Mesendoderm (in vitro differentiated cells): ENCODE measurements at regions not wholly inside any gene's neighbourhood (a gene's known extent, or its start where the extent isn't known, plus 50 kb on each side); places are given as distances from the start of the nearest gene placed in this dataset.

Experiments
- DNase-seq: peaks from one replicate; pipeline ENCODE4 v3.0.0; 2013
- H2AK5ac ChIP-seq: 2 replicates; pipeline ENCODE4 v1.6.1; 2013; ENCODE audit warnings: low read length, inconsistent platforms
- H2BK120ac ChIP-seq: 2 replicates; pipeline ENCODE4 v1.6.1; 2013; ENCODE audit warnings: low read depth, mild to moderate bottlenecking, low read length, moderate library complexity, mixed read lengths
- H2BK15ac ChIP-seq: replicated peaks from 2 replicates; pipeline ENCODE4 v1.6.1; 2013; ENCODE audit warnings: low read depth, mild to moderate bottlenecking, moderate library complexity
- H2BK5ac ChIP-seq: 2 replicates; pipeline ENCODE4 v1.6.1; 2013; ENCODE audit warnings: low read length, inconsistent platforms
- H3K18ac ChIP-seq: 2 replicates; pipeline ENCODE4 v1.6.1; 2013; ENCODE audit warnings: mild to moderate bottlenecking, low read length, mixed read lengths
- H3K23ac ChIP-seq: one replicate; pipeline ENCODE4 v1.6.1; 2013; ENCODE audit warnings: low read length
- H3K27ac ChIP-seq: 2 replicates; pipeline ENCODE4 v1.5.1; 2013; ENCODE audit warnings: low read depth, mild to moderate bottlenecking, inconsistent platforms, low read length, moderate library complexity
- H3K27me3 ChIP-seq: 2 replicates; pipeline ENCODE4 v1.6.1; 2013; ENCODE audit warnings: low read length, control low read depth, mild to moderate bottlenecking, inconsistent platforms; ENCODE audit not compliant: insufficient read depth, poor library complexity
- H3K36me3 ChIP-seq: 2 replicates; pipeline ENCODE4 v1.6.1; 2013; ENCODE audit warnings: low read length, inconsistent platforms; ENCODE audit not compliant: control insufficient read depth, insufficient read depth
- H3K4ac ChIP-seq: one replicate; pipeline ENCODE4 v1.6.1; 2013; ENCODE audit warnings: low read depth, mild to moderate bottlenecking, low read length, moderate library complexity
- H3K4me1 ChIP-seq: 2 replicates; pipeline ENCODE4 v1.6.1; 2013; ENCODE audit warnings: low read depth, low read length, inconsistent platforms; ENCODE audit not compliant: control insufficient read depth
- H3K4me2 ChIP-seq: 2 replicates; pipeline ENCODE4 v1.6.1; 2013; ENCODE audit warnings: low read length
- H3K4me3 ChIP-seq: 2 replicates; pipeline ENCODE4 v1.5.1; 2013; ENCODE audit warnings: mild to moderate bottlenecking, low read length
- H3K56ac ChIP-seq: one replicate; pipeline ENCODE4 v1.6.1; 2013; ENCODE audit warnings: low read length
- H3K79me1 ChIP-seq: 2 replicates; pipeline ENCODE4 v1.6.1; 2013; ENCODE audit warnings: low read length, inconsistent platforms
- H3K79me2 ChIP-seq: 2 replicates; pipeline ENCODE4 v1.6.1; 2013; ENCODE audit warnings: mild to moderate bottlenecking, low read length; ENCODE audit not compliant: control insufficient read depth, insufficient read depth
- H3K9ac ChIP-seq: 2 replicates; pipeline ENCODE4 v1.6.1; 2013; ENCODE audit warnings: low read length, inconsistent platforms
- H4K5ac ChIP-seq: one replicate; pipeline ENCODE4 v1.6.1; 2013; ENCODE audit warnings: low read length
- H4K8ac ChIP-seq: one replicate; pipeline ENCODE4 v1.6.1; 2013; ENCODE audit warnings: low read depth, mild to moderate bottlenecking, control low read depth, low read length, moderate library complexity
- WGBS: extraction: QIAGEN DNeasy Blood & Tissue Kit; methylation state at CpG from one replicate; pipeline ENCODE4 v1.1.7; 2013; ENCODE audit warnings: low lambda C conversion rate, missing lambda C conversion rate; ENCODE audit not compliant: insufficient coverage; ENCODE audit errors: extremely low coverage; 5-methylcytosine and 5-hydroxymethylcytosine counted together

DNA sequence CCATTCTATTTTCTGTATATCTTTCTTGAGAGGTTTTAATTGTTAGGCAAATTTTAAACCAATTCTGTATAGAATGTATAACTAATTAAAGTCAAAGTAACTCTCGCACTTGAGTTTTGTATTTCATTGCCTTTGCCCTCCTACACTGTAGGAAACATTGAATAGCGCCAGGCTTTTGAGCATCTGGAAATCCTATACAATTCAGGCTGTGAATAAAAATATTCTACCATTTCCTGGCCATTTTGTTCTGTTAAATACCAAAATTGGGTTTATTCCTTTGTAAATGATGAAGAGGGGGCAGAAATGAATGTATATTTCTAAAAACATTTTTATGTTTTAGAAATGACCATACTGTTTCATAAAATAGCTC, 571.8 kb upstream of the CLINT1 start:
- Histone ChIP-seq H3K79me1 (no peaks in the 10 kb centered on the region), H2BK5ac (no peak overlapping the region), H3K27me3 (no peaks in the 10 kb centered on the region), H3K4me2 (no peak overlapping the region), H3K9ac (no peak overlapping the region), H3K56ac (no peak overlapping the region), H2BK15ac (no peak overlapping the region), H4K5ac (no peak overlapping the region), H2AK5ac (no peak overlapping the region), H3K4me3 (no peak overlapping the region), H3K4me1 (no peaks in the 10 kb centered on the region), H4K8ac (no peak overlapping the region), H3K23ac (no peak overlapping the region), H2BK120ac (no peak overlapping the region), H3K27ac (no peak overlapping the region), H3K18ac (no peak overlapping the region), H3K36me3 (no peaks in the 10 kb centered on the region), H3K79me2 (no peaks in the 10 kb centered on the region), H3K4ac (no peak overlapping the region)
- no peak for DNase-seq
- WGBS: no CpG with 5 or more reads among the region's 2 CpGs

DNA sequence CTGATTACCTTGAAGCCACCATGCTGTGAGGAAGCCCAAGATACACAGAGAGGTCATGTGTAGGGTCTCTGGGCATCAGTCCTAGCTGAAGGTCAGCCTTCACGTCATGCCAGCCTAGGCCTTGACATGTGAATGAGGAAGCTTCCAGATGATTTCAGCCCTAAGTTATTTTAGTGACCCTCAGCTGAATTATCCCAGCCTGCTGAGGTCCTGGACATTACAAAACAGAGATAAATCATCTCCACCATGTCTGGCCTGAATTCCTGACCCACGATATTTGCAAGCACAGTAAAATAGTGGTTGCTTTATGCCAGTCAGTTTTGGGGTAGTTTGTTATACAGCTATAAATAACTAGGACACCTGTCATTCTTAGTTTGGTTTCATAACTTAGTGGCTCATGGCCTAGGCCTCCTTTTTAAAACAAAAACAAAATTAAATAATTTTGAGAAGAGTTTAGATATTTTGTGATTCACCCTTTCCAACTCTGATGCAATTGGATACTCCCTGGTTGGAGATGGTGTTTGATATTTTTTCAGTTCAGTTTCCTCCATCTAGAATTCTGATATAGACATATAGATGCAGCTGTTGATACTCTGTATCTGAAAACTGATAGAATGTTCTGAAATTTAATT, 571.3 kb upstream of the CLINT1 start:
- Histone ChIP-seq H3K4me2 (no peak overlapping the region), H3K27me3 (no peaks in the 10 kb centered on the region), H3K79me1 (no peaks in the 10 kb centered on the region), H3K4me1 (no peaks in the 10 kb centered on the region), H3K56ac (no peak overlapping the region), H2BK15ac (no peak overlapping the region), H2AK5ac (no peak overlapping the region), H3K4me3 (no peak overlapping the region), H4K8ac (no peak overlapping the region), H2BK120ac (no peak overlapping the region), H4K5ac (no peak overlapping the region), H3K27ac (no peak overlapping the region), H3K4ac (no peak overlapping the region), H3K79me2 (no peaks in the 10 kb centered on the region), H3K18ac (no peak overlapping the region), H3K9ac (no peak overlapping the region), H2BK5ac (no peak overlapping the region), H3K36me3 (no peaks in the 10 kb centered on the region), H3K23ac (no peak overlapping the region)
- no peak for DNase-seq
- WGBS: no CpG with 5 or more reads among the region's 2 CpGs

DNA sequence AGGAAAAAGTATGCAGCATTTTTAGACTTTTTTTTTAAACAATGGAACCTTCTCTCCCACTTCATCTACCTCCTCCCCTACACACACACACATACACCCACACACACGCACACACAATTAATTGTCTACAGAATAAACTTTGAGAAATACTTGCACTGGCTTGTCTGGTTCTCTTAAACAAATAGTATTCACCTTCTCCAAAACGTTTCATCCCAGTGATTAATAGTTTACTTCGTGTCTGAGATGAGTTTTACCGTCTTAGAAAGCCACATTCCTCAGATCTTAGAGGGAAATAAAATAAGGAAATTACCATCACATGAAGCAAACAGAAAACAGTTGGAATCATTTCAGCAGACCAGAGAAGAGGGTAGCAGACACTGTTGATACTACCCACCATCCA, 570.6 kb upstream of the CLINT1 start:
- Histone ChIP-seq H3K4me1 (no peaks in the 10 kb centered on the region), H3K79me2 (no peaks in the 10 kb centered on the region), H2AK5ac (no peak overlapping the region), H2BK15ac (no peak overlapping the region), H3K4me2 (no peak overlapping the region), H3K18ac (no peak overlapping the region), H2BK5ac (no peak overlapping the region), H3K27ac (no peak overlapping the region), H3K4me3 (no peak overlapping the region), H3K4ac (no peak overlapping the region), H2BK120ac (no peak overlapping the region), H3K56ac (no peak overlapping the region), H3K36me3 (no peaks in the 10 kb centered on the region), H3K9ac (no peak overlapping the region), H3K23ac (no peak overlapping the region), H4K5ac (no peak overlapping the region), H3K27me3 (no peaks in the 10 kb centered on the region), H4K8ac (no peak overlapping the region), H3K79me1 (no peaks in the 10 kb centered on the region)
- 100% methylated on average over 1 of the region's 4 CpGs for WGBS
- no peak for DNase-seq

DNA sequence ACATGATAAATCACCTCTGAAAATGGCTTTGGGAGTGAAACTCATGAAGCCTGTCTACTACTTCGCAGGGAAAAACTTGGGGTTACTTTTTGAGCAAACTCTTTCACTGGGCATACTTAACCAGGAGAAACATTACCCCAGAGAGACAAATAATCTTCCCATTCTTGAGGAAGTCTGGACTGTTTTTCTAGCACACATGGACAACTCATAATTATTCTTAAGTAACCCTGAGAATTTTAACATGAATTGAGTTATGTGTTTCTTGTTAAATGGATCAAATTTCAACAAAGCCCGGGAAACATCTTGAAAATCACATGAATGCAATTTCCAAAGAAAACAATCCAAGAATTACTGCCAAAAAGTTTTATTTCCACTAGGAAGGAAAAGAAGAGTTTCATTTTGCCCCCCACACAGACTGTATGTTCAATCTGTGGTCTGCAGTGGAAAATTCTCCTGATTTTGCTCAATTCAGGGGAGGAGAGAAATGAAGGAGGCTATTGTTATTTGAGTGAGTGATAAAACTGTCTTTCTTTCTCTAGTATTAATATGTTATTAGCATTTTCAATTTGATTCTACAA, 564.8 kb upstream of the CLINT1 start:
- H3K4me2 ChIP-seq: no peak overlapping the region
- no peak overlapping the region for H3K56ac ChIP-seq
- H3K18ac ChIP-seq: no peak overlapping the region
- no peak overlapping the region for H3K27ac ChIP-seq
- no peak overlapping the region for H3K23ac ChIP-seq
- no peak overlapping the region for H3K9ac ChIP-seq
- no peak for DNase-seq
- H3K79me1 ChIP-seq: no peaks in the 10 kb centered on the region
- H3K4me1 ChIP-seq: no peaks in the 10 kb centered on the region
- no peak overlapping the region for H2BK120ac ChIP-seq
- no peak overlapping the region for H2AK5ac ChIP-seq
- H2BK5ac ChIP-seq: no peak overlapping the region
- WGBS: no CpG with 5 or more reads among the region's 2 CpGs
- H4K5ac ChIP-seq: no peak overlapping the region
- no peaks in the 10 kb centered on the region for H3K27me3 ChIP-seq
- no peak overlapping the region for H3K4ac ChIP-seq
- no peaks in the 10 kb centered on the region for H3K36me3 ChIP-seq
- no peak overlapping the region for H2BK15ac ChIP-seq
- no peak overlapping the region for H4K8ac ChIP-seq
- no peaks in the 10 kb centered on the region for H3K79me2 ChIP-seq
- no peak overlapping the region for H3K4me3 ChIP-seq

DNA sequence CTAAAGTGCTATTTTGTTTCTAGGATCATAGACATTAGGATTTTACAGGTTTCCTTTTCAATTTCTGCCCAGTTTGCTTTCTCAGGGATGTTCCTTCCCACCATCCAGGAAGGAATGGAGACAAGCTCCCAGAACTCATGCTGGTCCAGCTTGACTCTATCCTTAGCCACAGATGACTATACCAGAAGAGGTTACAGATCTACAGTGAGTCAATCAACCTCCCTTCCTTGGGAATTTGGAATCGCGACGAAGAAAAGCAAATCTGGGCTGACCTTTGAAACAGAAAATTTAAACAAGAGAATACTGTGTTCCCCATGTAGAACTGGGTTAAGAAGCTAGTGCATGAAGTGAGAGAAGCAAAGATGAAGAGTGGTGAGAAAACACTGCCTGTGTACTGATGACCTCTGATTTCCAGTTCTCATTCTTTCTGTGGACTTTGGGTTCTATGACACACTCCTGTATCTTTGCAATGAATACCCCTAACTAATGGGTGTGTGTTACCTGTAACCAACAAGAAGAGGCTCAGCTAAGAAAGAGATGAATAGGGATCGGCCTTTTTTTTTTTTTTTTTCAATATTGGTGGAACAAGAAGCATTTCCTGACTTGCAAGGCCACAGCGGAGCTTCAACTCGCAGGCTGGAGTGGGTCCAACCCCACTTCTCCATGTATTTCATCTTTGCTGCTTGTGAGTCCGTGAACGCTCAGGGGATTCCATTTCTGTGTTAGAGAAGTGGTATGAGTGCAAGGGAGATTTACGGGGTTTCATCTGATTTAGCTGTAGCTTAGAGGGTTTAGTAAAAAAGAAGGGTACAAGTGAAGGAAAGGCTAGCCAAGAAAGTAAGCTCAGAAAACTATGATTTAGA, 563.9 kb upstream of the CLINT1 start:
- Histone ChIP-seq H4K8ac (no peak overlapping the region), H3K4me3 (no peak overlapping the region), H3K23ac (no peak overlapping the region), H3K9ac (no peak overlapping the region), H3K4me2 (no peak overlapping the region), H3K4me1 (no peaks in the 10 kb centered on the region), H2AK5ac (no peak overlapping the region), H2BK15ac (no peak overlapping the region), H3K79me2 (no peaks in the 10 kb centered on the region), H3K4ac (no peak overlapping the region), H3K18ac (no peak overlapping the region), H4K5ac (no peak overlapping the region), H2BK5ac (no peak overlapping the region), H3K27ac (no peak overlapping the region), H2BK120ac (no peak overlapping the region), H3K27me3 (no peaks in the 10 kb centered on the region), H3K56ac (no peak overlapping the region), H3K79me1 (no peaks in the 10 kb centered on the region), H3K36me3 (no peaks in the 10 kb centered on the region)
- WGBS: no CpG with 5 or more reads among the region's 9 CpGs
- no peak for DNase-seq
